GM18505 (cell line): ENCODE measurements at regions not wholly inside any gene's neighbourhood (a gene's known extent, or its start where the extent isn't known, plus 50 kb on each side); places are given as distances from the start of the nearest gene placed in this dataset.

ENCODE experiments used
- ATAC-seq: cut with Tn5 transposase; IDR thresholded peaks from one replicate; pipeline ENCODE4 v1.9.1; 2021; ENCODE audit not compliant: unreplicated experiment
- POLR2A ChIP-seq: IDR thresholded peaks from 4 replicates; pipeline ENCODE4 v1.6.1; 2011; ENCODE audit warnings: borderline replicate concordance; ENCODE audit not compliant: insufficient read depth, insufficient read length; ENCODE audit errors: extremely low read depth

DNA sequence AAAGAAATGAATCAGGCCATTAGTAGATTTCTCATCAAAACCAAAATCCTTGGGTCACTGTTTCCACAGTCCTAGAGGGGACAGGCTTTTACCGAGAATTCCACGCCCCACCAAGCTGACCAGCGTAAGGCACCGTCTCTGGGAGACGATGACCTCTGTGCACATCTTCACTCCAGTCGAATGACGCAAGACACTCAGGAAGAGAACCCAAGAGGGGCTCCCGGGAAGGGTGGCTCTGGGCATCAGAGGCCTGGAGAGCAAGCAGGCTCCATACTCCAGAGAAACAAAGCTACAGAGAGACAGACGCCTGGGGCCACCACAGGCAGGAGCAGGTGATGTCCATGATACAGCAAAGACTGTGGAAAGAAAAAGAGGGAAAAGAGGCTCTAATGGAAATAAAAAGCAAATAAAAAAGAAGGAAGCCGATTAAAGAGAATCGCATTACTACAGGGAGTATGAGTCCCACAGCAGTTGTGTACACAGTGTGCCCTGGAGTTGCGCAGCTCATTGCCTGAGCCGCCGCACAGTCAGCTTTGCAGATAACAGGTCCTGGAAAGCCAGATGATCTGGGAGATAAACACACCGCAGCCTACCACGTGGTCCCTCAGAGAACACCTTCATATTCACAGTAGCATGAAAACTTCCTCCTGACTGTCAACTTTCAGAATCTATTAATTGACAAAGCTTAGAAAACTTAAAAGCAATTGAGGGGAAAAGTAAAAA, 572.7 kb upstream of the SALL3 start:
- no peak for TF ChIP-seq POLR2A
- no peak for ATAC-seq

DNA sequence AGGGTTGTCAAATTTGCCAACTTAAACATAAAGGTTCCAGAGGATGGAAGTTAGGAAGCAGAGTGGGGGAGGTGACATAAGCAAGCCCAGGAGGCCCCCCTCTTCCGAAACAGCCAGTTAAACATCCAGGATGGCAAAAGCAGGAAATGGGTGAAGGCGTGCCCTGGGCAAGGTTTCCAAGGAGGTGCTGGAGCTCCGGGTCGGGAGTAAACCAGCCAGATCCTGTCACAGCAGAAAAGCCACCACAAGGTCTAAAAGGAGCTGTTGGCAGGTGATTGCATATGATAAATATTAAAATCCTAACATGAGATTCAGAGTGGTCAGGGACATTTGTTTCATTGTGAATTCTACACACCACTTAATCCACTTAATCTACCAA, 572.2 kb upstream of the SALL3 start:
- no peak for TF ChIP-seq POLR2A
- no peak for ATAC-seq

DNA sequence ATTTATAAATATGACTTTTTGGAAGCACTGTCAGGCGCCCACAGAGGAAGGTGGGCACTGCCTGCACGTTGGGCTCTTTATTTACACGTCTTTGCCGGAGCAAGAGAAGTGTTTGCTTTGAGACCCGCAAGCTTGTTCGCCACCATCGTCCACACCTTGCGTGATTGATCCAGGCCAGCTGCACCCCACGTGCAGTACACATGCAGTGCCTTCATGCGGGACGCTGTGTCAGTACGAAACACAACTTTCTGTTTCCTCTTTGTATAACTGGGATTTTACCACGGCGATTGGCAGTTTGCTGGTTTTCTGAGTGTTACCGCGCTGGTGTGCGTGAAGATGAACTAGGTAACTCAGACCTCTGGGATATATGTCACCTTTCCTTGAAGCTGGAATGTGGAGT, 571.0 kb upstream of the SALL3 start:
- TF ChIP-seq POLR2A = no peak
- ATAC-seq = no peak

DNA sequence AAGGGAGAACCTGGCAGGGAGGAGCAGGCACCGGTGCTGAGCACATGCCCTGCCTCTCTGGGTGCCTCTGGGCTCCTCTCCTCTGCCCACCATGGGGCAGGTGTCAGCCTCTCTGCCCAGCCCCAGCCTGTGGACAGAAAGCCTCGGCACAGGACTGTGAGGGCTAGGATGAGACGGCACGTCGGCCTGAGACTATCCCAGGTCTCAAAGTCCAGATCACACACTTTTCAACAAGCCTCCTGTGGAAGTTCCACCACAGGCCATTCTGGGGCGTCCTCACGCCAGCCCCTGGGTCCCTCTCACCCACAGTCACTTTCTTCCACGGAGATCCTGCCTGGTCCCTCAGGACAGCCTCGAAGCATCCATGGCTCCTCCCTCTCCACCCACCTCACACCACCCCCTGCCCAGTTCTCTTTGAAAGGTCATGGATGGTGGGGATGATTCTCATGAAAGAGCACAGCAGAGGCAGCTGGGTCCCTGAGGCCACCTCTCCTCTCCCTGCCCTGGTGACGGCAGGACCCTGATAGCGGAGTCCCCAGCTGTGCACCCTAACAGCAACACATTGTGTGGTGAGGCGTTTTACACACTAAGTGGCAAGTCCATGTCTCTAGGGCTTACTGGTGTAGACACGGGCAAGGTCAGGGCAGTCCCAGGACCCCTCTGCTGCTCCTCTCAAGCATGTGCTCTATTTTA, 569.4 kb upstream of the SALL3 start:
- ATAC-seq = no peak
- TF ChIP-seq POLR2A = no peak

DNA sequence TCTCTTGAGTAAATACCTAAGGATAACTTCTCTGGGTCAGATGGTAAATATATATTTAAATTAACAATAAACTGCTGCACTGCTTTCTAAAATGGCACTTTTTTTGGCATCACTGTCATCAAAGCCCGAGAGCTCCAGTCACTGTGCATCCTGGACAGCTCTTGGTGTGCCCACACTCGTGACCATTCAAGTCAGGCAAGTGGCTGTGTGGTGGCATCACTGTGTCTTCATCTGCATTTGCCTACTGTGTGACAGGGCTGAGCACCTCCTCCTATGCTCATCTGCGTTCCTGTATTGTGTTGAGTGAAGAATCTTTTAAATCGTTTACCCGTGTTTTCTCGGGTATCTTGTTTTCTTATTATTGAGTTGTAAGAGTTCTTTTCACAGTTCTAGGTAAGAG, 568.1 kb upstream of the SALL3 start:
- ATAC-seq = no peak
- TF ChIP-seq POLR2A = no peak

DNA sequence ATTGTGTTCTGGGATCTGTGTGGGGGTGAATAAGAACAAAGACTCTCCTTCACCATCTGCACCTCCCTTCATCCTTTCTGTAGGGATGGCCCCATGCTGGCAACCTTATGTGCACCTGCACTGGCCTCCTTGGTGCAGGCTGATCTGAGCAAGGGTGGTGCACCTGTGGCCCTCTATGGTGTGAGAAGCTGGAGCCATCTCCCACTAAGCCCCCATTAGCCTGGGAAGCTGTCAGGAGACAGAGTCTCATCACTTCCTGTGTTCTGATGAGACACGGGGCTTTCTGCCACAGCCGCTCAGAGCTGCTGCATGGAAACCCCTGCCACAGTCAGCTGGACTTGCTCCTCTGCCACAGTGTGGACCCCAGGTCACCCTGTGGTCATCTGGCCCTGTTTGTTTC, 565.3 kb upstream of the SALL3 start:
- TF ChIP-seq POLR2A = no peak
- ATAC-seq = no peak

DNA sequence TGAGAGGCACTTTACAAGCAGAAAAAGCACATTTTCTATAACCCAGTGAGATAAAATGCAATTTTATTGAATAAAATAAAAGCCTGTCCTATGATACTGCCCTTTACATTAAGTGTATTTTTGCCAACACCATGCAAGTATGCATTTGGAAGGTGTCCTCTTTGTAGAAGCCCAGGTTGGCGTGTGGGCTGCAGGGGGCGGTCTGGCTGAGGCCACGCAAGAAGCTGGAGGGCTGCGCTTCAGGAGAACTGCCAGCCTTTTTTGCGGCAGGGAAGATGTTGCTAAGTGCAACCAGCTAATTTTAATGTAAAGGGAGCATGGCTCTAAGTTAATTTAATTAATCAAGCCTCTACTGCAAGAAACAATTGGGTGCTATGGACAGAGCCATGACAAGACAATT, 562.8 kb upstream of the SALL3 start:
- no peak for ATAC-seq
- no peak for TF ChIP-seq POLR2A

DNA sequence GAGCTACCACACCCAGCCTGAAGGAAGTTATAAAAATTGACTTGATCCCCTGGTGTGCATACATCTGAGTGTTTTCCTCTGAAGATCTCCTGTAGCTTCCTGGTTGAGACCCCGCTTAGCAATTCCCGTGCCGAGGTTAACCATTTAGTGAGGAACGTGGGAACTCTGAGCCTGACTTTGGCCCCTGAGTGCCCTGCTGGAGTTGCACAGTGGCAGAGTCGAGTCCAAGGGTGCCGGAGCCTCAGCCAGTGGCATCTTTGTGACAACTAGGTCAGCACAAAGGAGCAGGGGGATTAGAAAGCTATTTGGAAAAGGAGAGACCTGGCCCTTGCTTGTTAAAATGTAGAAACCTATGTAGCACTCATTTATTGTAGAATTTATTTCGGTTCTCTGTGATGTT, 561.2 kb upstream of the SALL3 start:
- TF ChIP-seq POLR2A = no peak
- no peak for ATAC-seq

DNA sequence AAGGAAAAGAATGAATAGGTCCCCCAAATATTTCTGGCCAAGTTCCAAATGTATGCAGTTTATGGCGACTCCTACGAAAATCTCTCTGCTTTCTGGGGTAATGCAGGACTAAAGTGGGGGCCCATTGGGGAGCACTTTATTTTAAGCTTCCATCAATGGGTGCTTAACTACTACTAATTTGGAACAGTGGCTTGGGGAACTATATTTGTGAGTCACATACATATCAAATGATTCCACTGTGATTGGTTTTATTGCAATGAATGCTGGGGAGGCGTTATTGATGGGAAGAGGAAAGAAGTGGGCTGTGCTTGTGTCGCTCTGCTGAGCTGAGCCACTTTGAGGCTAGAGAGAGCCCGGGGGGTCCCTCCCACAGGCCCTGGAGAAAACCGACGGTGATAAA, 560.4 kb upstream of the SALL3 start:
- no peak for ATAC-seq
- no peak for TF ChIP-seq POLR2A

DNA sequence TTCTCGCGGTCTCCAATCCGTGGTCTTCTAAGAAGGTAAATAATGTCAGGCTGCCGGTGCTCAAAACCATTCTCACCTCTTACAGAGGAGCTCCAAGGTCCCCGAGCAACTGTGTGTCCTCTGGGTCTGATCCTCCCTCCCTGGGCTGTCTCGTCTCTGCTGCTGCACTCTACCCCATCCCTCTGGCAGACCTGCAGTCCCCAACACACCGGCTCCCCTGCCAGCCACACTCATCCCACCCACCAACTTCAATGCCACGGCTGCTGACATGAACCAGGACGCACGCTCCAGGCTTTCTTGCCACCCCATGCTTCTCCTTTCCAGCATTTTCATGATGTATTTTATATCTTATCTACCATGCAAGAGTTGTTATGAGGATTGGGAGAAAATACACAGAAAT, 559.5 kb upstream of the SALL3 start:
- ATAC-seq = no peak
- TF ChIP-seq POLR2A = no peak

DNA sequence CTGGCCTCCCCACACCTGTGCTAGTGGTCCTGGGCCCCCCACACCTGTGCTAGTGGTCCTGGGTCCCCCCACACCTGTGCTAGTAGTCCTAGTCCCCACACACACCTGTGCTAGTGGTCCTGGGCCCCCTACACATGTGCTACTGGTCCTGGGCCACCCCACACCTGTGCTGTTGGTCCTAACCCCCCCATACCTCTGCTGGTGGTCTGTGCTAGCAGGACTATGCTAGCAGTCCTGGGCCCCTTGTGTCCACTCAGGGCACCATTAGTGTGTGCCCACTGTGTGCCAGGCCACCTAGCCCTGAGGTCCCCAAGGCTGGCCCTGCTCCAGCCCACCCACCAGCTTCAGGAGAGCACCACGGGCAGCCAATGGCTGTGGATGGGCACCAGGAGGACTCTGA, 558.2 kb upstream of the SALL3 start:
- TF ChIP-seq POLR2A = no peak
- no peak for ATAC-seq

DNA sequence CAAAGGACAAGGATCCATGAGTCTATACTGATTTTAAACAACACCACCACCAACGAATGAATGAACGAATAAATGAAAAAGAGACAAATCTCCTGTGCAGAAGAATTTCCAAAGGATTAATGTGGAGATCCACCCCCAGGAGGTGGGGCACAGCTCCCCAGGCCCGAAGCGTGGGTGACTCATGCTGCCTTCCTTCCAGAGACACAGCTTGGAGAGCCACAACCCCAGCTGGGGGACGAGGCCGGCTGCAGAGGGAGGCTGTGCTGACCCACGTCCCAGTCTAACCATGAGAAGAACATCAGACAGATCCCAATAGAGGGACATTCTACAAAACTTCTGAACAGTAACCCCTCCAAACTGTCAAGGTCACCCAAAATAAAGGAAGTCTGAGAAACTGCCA, 557.3 kb upstream of the SALL3 start:
- no peak for TF ChIP-seq POLR2A
- ATAC-seq = no peak

DNA sequence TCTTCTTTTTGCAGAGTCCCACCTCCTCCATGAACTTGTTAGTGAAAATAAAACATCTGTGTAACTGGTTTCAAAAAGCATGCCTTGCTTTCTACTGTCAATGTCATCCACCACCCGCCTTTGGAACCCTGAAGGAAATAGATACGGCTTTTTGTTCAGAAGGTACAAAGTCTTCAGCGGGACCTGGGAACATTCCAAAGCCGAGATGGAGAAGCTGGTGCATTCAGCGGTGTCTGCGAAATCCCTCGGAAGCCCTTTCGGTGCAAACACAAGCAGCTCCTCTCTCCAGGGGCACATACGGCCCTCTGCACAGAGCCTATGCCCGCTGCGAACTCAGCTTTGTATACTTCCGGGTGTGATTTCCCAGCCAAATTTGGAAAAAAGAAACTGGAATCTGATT, 555.8 kb upstream of the SALL3 start:
- TF ChIP-seq POLR2A = no peak
- no peak for ATAC-seq

DNA sequence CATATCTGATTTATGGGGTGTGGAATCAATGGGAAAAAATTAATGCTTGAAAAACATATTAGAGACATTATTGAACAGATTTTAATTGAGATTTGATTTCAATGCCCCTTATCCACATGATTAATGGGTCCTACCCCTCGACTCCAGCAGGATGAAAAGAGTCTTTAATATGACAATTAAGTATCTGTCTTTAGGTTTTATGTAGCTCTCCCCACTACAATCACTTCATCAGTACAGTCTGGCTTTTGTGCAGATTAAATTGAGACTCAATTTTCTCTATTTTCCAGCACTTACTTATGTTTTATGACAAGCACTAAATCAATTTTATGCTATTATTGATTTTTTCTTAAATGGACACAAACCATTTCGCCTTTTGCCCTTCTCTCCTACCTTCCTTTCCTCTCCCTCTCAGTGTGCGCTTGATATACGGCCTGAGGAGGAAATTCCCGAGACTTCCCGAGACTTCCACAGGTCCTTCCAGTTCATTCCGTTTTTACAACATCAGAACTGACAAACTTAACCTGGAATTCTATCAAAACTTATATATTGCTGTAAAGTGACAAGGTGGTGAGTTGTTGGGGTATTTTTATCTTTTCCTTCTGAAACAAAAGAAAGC, 555.1 kb upstream of the SALL3 start:
- TF ChIP-seq POLR2A = no peak
- no peak for ATAC-seq
